ENCODE measurements at regions not wholly inside any gene's neighbourhood (a gene's known extent, or its start where the extent isn't known, plus 50 kb on each side); places are given as distances from the start of the nearest gene placed in this dataset.

- TF ChIP-seq CTCF (IDR thresholded peaks at IDR 0.05): no peak
- no peak for TF ChIP-seq POLR2A (IDR thresholded peaks at IDR 0.05)
Measured at GRCh38 chr12:91655966-91656365, 473.3 kb upstream of the DCN start.

Measured in heart left ventricle (tissue), 13 donors.